ENCODE measurements at regions not wholly inside any gene's neighbourhood (a gene's known extent, or its start where the extent isn't known, plus 50 kb on each side); places are given as distances from the start of the nearest gene placed in this dataset.

GRCh38 chr3:180469149-180469548 is 132.8 kb upstream of the TTC14 start:
- no peaks in the 10 kb centered on the region for H3K79me2 ChIP-seq (ENCODE audit: control insufficient read depth, insufficient read depth, low read length)
- H3K27ac ChIP-seq (ENCODE audit: control insufficient read depth, insufficient read depth), result no peak overlapping the region
- H3K27me3 ChIP-seq (replicated peaks in 1 of 2; ENCODE audit: control insufficient read depth in 2 of 2, insufficient read depth in 2 of 2, low read length in 1 of 2), result no peaks in the 10 kb centered on the region
- WGBS (ENCODE audit: insufficient coverage, insufficient replicate concordance, low lambda C conversion rate, missing lambda C conversion rate), result 0% methylated on average over 1 of the region's 1 CpG
- in situ Hi-C loops (cut with MboI) (no loop called here), intact Hi-C loops (cut with micrococcal nuclease; ENCODE audit: unreplicated experiment) (no loop called here)
- TF ChIP-seq ATF2 (IDR thresholded peaks at IDR 0.05; ENCODE audit: low read length) (no peak), GABPA (IDR thresholded peaks at IDR 0.05; ENCODE audit: low read depth) (no peak), ZNF274 (IDR thresholded peaks at IDR 0.05; ENCODE audit: insufficient read depth, insufficient read length) (no peak), NBN (IDR thresholded peaks at IDR 0.05) (no peak), TARDBP (IDR thresholded peaks at IDR 0.05; ENCODE audit: borderline replicate concordance) (no peak), BHLHE40 (IDR thresholded peaks at IDR 0.05; ENCODE audit: borderline replicate concordance in 1 of 2, low read depth in 2 of 2, low read length in 1 of 2) (no peak)
- FAIRE-seq, result no peak
- ChIA-PET POLR2A (no interaction called here), RAD21 (ENCODE audit: unreplicated experiment) (no interaction called here), CTCF (no interaction called here), SMC1A (ENCODE audit: uncharacterized antibody, unreplicated experiment) (no interaction called here)
- H3K9ac ChIP-seq (ENCODE audit: control insufficient read depth, insufficient read depth, low read length), result no peak overlapping the region
- no peaks in the 10 kb centered on the region for H4K20me1 ChIP-seq (ENCODE audit: control insufficient read depth, insufficient read depth)
- H3K4me1 ChIP-seq (ENCODE audit: control insufficient read depth, insufficient read depth, low read length), result no peaks in the 10 kb centered on the region
- H3K36me3 ChIP-seq (ENCODE audit: control insufficient read depth in 2 of 2, insufficient read depth in 2 of 2, low read length in 1 of 2), result no peaks in the 10 kb centered on the region
- DNase-seq (ENCODE audit: low read depth, low spot score), result no peak
- no peak overlapping the region for H2AFZ ChIP-seq (ENCODE audit: control insufficient read depth, low read depth, low read length)
- no peak overlapping the region for H3K4me3 ChIP-seq
- no TSS peak for BruUV-seq (replicated peaks)
- ATAC-seq, result no peak
- no peaks in the 10 kb centered on the region for H3K9me3 ChIP-seq (replicated peaks; ENCODE audit: control insufficient read depth, insufficient read depth, low read length)
- no peak overlapping the region for H3K4me2 ChIP-seq (ENCODE audit: control insufficient read depth, insufficient read depth)

GRCh38 chr3:180478695-180479094 is 123.3 kb upstream of the TTC14 start:
- H3K79me2 ChIP-seq (ENCODE audit: control insufficient read depth, insufficient read depth, low read length), result no peaks in the 10 kb centered on the region
- H3K27me3 ChIP-seq (replicated peaks in 1 of 2; ENCODE audit: control insufficient read depth in 2 of 2, insufficient read depth in 2 of 2, low read length in 1 of 2), result no peaks in the 10 kb centered on the region
- H3K4me3 ChIP-seq, result no peak overlapping the region
- H4K20me1 ChIP-seq (ENCODE audit: control insufficient read depth, insufficient read depth), result no peaks in the 10 kb centered on the region
- no peak overlapping the region for H3K4me2 ChIP-seq (ENCODE audit: control insufficient read depth, insufficient read depth)
- ChIA-PET RAD21 (ENCODE audit: unreplicated experiment) (no interaction called here), CTCF (no interaction called here), SMC1A (ENCODE audit: uncharacterized antibody, unreplicated experiment) (interaction anchor here (0.5 to 0.6 kb wide), 2 partner anchors 21 to 334 kb away, joined by 4 read pairs; no protein-coding TSS in a partner anchor), POLR2A (no interaction called here)
- H2AFZ ChIP-seq (ENCODE audit: control insufficient read depth, low read depth, low read length), result no peak overlapping the region
- DNase-seq (ENCODE audit: low read depth, low spot score), result no peak
- H3K9me3 ChIP-seq (replicated peaks; ENCODE audit: control insufficient read depth, insufficient read depth, low read length), result no peaks in the 10 kb centered on the region; the same call in 2 of the 3 replicates
- 23% methylated on average over 5 of the region's 5 CpGs for whole genome bisulfite sequencing (ENCODE audit: insufficient coverage, insufficient replicate concordance, low lambda C conversion rate, missing lambda C conversion rate)
- intact Hi-C loops (cut with micrococcal nuclease; ENCODE audit: unreplicated experiment), result no loop called here
- no peak overlapping the region for H3K27ac ChIP-seq (ENCODE audit: control insufficient read depth, insufficient read depth)
- H3K36me3 ChIP-seq (ENCODE audit: control insufficient read depth in 2 of 2, insufficient read depth in 2 of 2, low read length in 1 of 2), result no peaks in the 10 kb centered on the region
- FAIRE-seq, result no peak
- no peak for ATAC-seq
- no peaks in the 10 kb centered on the region for H3K4me1 ChIP-seq (ENCODE audit: control insufficient read depth, insufficient read depth, low read length)
- in situ Hi-C loops (cut with MboI), result no loop called here
- BruUV-seq (replicated peaks), result no TSS peak
- H3K9ac ChIP-seq (ENCODE audit: control insufficient read depth, insufficient read depth, low read length), result no peak overlapping the region
- TF ChIP-seq ASH2L (IDR thresholded peaks at IDR 0.05; ENCODE audit: borderline replicate concordance, low read depth) (no peak), PAX8 (IDR thresholded peaks at IDR 0.05) (no peak), SREBF2 (IDR thresholded peaks at IDR 0.05; ENCODE audit: low read length) (no peak), CREM (IDR thresholded peaks at IDR 0.05; ENCODE audit: low read depth) (no peak), REST (IDR thresholded peaks at IDR 0.05; ENCODE audit: low read depth, low read length) (no peak), PBX3 (IDR thresholded peaks at IDR 0.05; ENCODE audit: insufficient replicate concordance, low read depth, low read length) (no peak), PKNOX1 (IDR thresholded peaks at IDR 0.05) (no peak)

All from GM12878 (cell line).